ENCODE measurements at regions not wholly inside any gene's neighbourhood (a gene's known extent, or its start where the extent isn't known, plus 50 kb on each side); places are given as distances from the start of the nearest gene placed in this dataset.

- TF ChIP-seq CTCF (IDR thresholded peaks at IDR 0.05), result no peak
- no peak for TF ChIP-seq POLR2A (IDR thresholded peaks at IDR 0.05)
These were observed 327.4 kb upstream of the CWC22 start for GRCh38 chr2:180334514-180334913.
